Vagina (tissue), 2 donors: ENCODE measurements at regions not wholly inside any gene's neighbourhood (a gene's known extent, or its start where the extent isn't known, plus 50 kb on each side); places are given as distances from the start of the nearest gene placed in this dataset.

Experiments
- POLR2A ChIP-seq, 2 donors: fragments of 450-650 bp; IDR thresholded peaks; one replicate each; pipeline ENCODE4 v1.6.1; 2017; ENCODE audit warnings: antibody characterized with exemption in 2 of 2, mild to moderate bottlenecking in 2 of 2, moderate library complexity in 2 of 2
- POLR2AphosphoS5 ChIP-seq, 2 donors: sonication (generic); formaldehyde crosslinking; IDR thresholded peaks; one replicate each; pipeline ENCODE4 v1.9.0; 2017; ENCODE audit warnings: antibody characterized with exemption in 2 of 2, mild to moderate bottlenecking in 2 of 2, low read depth in 1 of 2; ENCODE audit not compliant: insufficient read depth in 1 of 2

- TF ChIP-seq POLR2AphosphoS5 (IDR thresholded peaks at IDR 0.05; ENCODE audit: insufficient read depth in 1 of 2, low read depth in 1 of 2) (no peak), POLR2A (IDR thresholded peaks at IDR 0.05) (no peak)
Measured at GRCh38 chr3:110397115-110397514, 674.5 kb upstream of the NECTIN3 start.
